IMR-90 (cell line): ENCODE measurements at regions not wholly inside any gene's neighbourhood (a gene's known extent, or its start where the extent isn't known, plus 50 kb on each side); places are given as distances from the start of the nearest gene placed in this dataset.

ENCODE experiments used
- ATAC-seq: fragments of 200-7000 bp; cut with Tn5 transposase; 2 replicates; pipeline ENCODE4 v1.9.1; 2020; ENCODE audit warnings: low read depth, mild to moderate bottlenecking, moderate library complexity
- BruUV-seq: library from RNA; stranded (reverse); fragments of 400-500 nt; replicated peaks from 2 replicates; lab custom pipeline; 2021; lab: Mats Ljungman, UMichigan
- CTCF ChIA-PET: fragments of 300-600 bp; formaldehyde crosslinking; extraction: SDS; loops from one replicate; lab custom pipeline; 2021; ENCODE audit warnings: antibody characterized with exemption; lab: Yijun Ruan, JAX
- POLR2A ChIA-PET: fragments of 300-600 bp; sonication (Branson Sonifier 250); formaldehyde crosslinking; loops from one replicate; lab custom pipeline; 2022; ENCODE audit warnings: antibody characterized with exemption; ENCODE audit not compliant: unreplicated experiment; lab: Charles Lee
- DNase-seq: peaks from one replicate; pipeline ENCODE4 v3.0.0; 2013
- H2AFZ ChIP-seq: replicated peaks from 2 replicates; pipeline ENCODE3; 2013; ENCODE audit warnings: low read length, mild to moderate bottlenecking; ENCODE audit not compliant: poor library complexity
- H2AK5ac ChIP-seq: 2 replicates; pipeline ENCODE4 v1.6.1; 2013; ENCODE audit warnings: low read depth, low read length, inconsistent platforms
- H2AK9ac ChIP-seq: replicated peaks from 2 replicates; pipeline ENCODE3; 2013; ENCODE audit warnings: mild to moderate bottlenecking, low read depth, low read length, moderate library complexity; ENCODE audit not compliant: poor library complexity
- H2BK120ac ChIP-seq: 2 replicates; pipeline ENCODE4 v1.6.1; 2013; ENCODE audit warnings: low read depth, low read length, inconsistent platforms
- H2BK15ac ChIP-seq: 3 replicates; pipeline ENCODE4 v1.6.1; 2013; ENCODE audit warnings: low read depth, low read length, inconsistent platforms
- H2BK20ac ChIP-seq: 2 replicates; pipeline ENCODE4 v1.6.1; 2013; ENCODE audit warnings: low read depth, mild to moderate bottlenecking, inconsistent platforms, low read length, moderate library complexity
- H2BK5ac ChIP-seq: 2 replicates; pipeline ENCODE4 v1.6.1; 2013; ENCODE audit warnings: mild to moderate bottlenecking, low read depth, low read length, inconsistent platforms; ENCODE audit not compliant: poor library complexity, severe bottlenecking
- H3K14ac ChIP-seq: replicated peaks from 2 replicates; pipeline ENCODE4 v1.6.1; 2013; ENCODE audit warnings: low read depth, low read length, inconsistent platforms
- H3K18ac ChIP-seq: 2 replicates; pipeline ENCODE4 v1.6.1; 2013; ENCODE audit warnings: low read depth, low read length, control low read depth
- H3K23ac ChIP-seq: 2 replicates; pipeline ENCODE4 v1.6.1; 2013; ENCODE audit warnings: low read depth, low read length, inconsistent platforms
- H3K27ac ChIP-seq: 2 replicates; pipeline ENCODE4 v1.5.1; 2013; ENCODE audit warnings: mild to moderate bottlenecking, control low read depth, low read length; ENCODE audit not compliant: insufficient read depth
- H3K27me3 ChIP-seq: 2 replicates; pipeline ENCODE4 v1.6.1; 2013; ENCODE audit warnings: low read length; ENCODE audit not compliant: control insufficient read depth, insufficient read depth
- H3K36me3 ChIP-seq: 2 replicates; pipeline ENCODE4 v1.6.1; 2013; ENCODE audit warnings: low read length, mixed read lengths; ENCODE audit not compliant: control insufficient read depth, insufficient read depth
- H3K4ac ChIP-seq: 2 replicates; pipeline ENCODE4 v1.6.1; 2013; ENCODE audit warnings: low read depth, low read length, inconsistent platforms
- H3K4me1 ChIP-seq: 2 replicates; pipeline ENCODE4 v1.6.1; 2013; ENCODE audit warnings: low read length, mixed read lengths; ENCODE audit not compliant: control insufficient read depth, insufficient read depth
- H3K4me2 ChIP-seq: 2 replicates; pipeline ENCODE4 v1.6.1; 2013; ENCODE audit warnings: low read depth, mild to moderate bottlenecking, control low read depth, low read length, moderate library complexity
- H3K4me3 ChIP-seq: 2 replicates; pipeline ENCODE4 v1.5.1; 2013; ENCODE audit warnings: low read depth, mild to moderate bottlenecking, control low read depth, low read length, moderate library complexity; ENCODE audit not compliant: insufficient read depth
- H3K56ac ChIP-seq: 2 replicates; pipeline ENCODE4 v1.6.1; 2013; ENCODE audit warnings: low read length, inconsistent platforms; ENCODE audit not compliant: insufficient read depth; ENCODE audit errors: extremely low read depth
- H3K79me1 ChIP-seq, 2 experiments: 2 replicates each; pipeline ENCODE4 v1.6.1; 2013; ENCODE audit warnings: low read length in 2 of 2, inconsistent platforms in 1 of 2, low read depth in 1 of 2
- H3K9ac ChIP-seq: 2 replicates; pipeline ENCODE4 v1.6.1; 2013; ENCODE audit warnings: low read depth, low read length, control low read depth
- H3K9me1 ChIP-seq: 2 replicates; pipeline ENCODE4 v1.6.1; 2013; ENCODE audit warnings: low read length, inconsistent platforms; ENCODE audit not compliant: insufficient read depth
- H3K9me3 ChIP-seq: 2 replicates; pipeline ENCODE4 v1.6.1; 2013; ENCODE audit warnings: low read length; ENCODE audit not compliant: control insufficient read depth, insufficient read depth
- H4K20me1 ChIP-seq: 2 replicates; pipeline ENCODE4 v1.6.1; 2013; ENCODE audit warnings: low read length, inconsistent platforms; ENCODE audit not compliant: insufficient read depth
- H4K5ac ChIP-seq: 2 replicates; pipeline ENCODE4 v1.6.1; 2013; ENCODE audit warnings: mild to moderate bottlenecking, low read depth, low read length, control low read depth
- H4K8ac ChIP-seq, 2 experiments: 2 replicates each; pipeline ENCODE4 v1.6.1; 2013; ENCODE audit warnings: low read depth in 2 of 2, low read length in 2 of 2, control low read depth in 1 of 2, inconsistent platforms in 1 of 2
- H4K91ac ChIP-seq: 2 replicates; pipeline ENCODE4 v1.6.1; 2013; ENCODE audit warnings: low read depth, low read length, inconsistent platforms; ENCODE audit not compliant: insufficient read depth
- BHLHE40 ChIP-seq: fragments of 150-350 bp; IDR thresholded peaks from 2 replicates; pipeline ENCODE4 v1.6.1; 2016; ENCODE audit warnings: mild to moderate bottlenecking, low read depth, low read length
- CEBPB ChIP-seq: IDR thresholded peaks from 2 replicates; pipeline ENCODE4 v1.6.1; 2012; ENCODE audit warnings: low read depth, low read length, improper control_type of control experiment
- CHD1 ChIP-seq: IDR thresholded peaks from 2 replicates; pipeline ENCODE4 v1.6.1; 2012; ENCODE audit warnings: low read depth, low read length, improper control_type of control experiment
- FOS ChIP-seq: fragments of 150-350 bp; IDR thresholded peaks from 2 replicates; pipeline ENCODE4 v1.6.1; 2016; ENCODE audit warnings: low read depth, low read length
- MAFK ChIP-seq: IDR thresholded peaks from 2 replicates; pipeline ENCODE4 v1.6.1; 2012; ENCODE audit warnings: low read depth, low read length, improper control_type of control experiment
- MXI1 ChIP-seq: IDR thresholded peaks from 2 replicates; pipeline ENCODE4 v1.6.1; 2012; ENCODE audit warnings: low read depth, mild to moderate bottlenecking, low read length, moderate library complexity, borderline replicate concordance
- NFE2L2 ChIP-seq: fragments of 150-350 bp; IDR thresholded peaks from 2 replicates; pipeline ENCODE4 v1.6.1; 2016; ENCODE audit warnings: low read depth, mild to moderate bottlenecking, low read length
- POLR2A ChIP-seq: IDR thresholded peaks from 2 replicates; pipeline ENCODE4 v1.6.1; 2012; ENCODE audit warnings: mild to moderate bottlenecking, low read depth, low read length
- RAD21 ChIP-seq: IDR thresholded peaks from 2 replicates; pipeline ENCODE4 v1.6.1; 2012; ENCODE audit warnings: low read length, improper control_type of control experiment
- RCOR1 ChIP-seq: IDR thresholded peaks from 2 replicates; pipeline ENCODE4 v1.6.1; 2012; ENCODE audit warnings: mild to moderate bottlenecking, low read length, improper control_type of control experiment; ENCODE audit not compliant: insufficient replicate concordance
- RFX5 ChIP-seq: IDR thresholded peaks from 2 replicates; pipeline ENCODE4 v1.8.0; 2012; ENCODE audit warnings: low read depth, mild to moderate bottlenecking, low read length, moderate library complexity
- SMC3 ChIP-seq: fragments of 150-350 bp; IDR thresholded peaks from 2 replicates; pipeline ENCODE4 v1.6.1; 2016; ENCODE audit warnings: low read depth, mild to moderate bottlenecking, antibody characterized with exemption, low read length, moderate library complexity
- USF2 ChIP-seq: fragments of 150-350 bp; IDR thresholded peaks from 2 replicates; pipeline ENCODE4 v1.6.1; 2017; ENCODE audit warnings: mild to moderate bottlenecking, antibody characterized with exemption, low read length, low read depth
- WGBS, 2 experiments: methylation state at CpG; one replicate each; pipeline versions ENCODE4 v1.1.5 to v1.1.7; 2013; ENCODE audit warnings: missing lambda C conversion rate in 2 of 2; ENCODE audit not compliant: insufficient read length in 1 of 2; ENCODE audit errors: extremely low coverage in 2 of 2; 5-methylcytosine and 5-hydroxymethylcytosine counted together
- dilution Hi-C: fragments of 300-500 bp; cut with HindIII; formaldehyde crosslinking; loops from one replicate; pipeline ENCODE4 v1.14.3; 2018; ENCODE audit warnings: low sequenced_read_pairs; ENCODE audit not compliant: unreplicated experiment
- in situ Hi-C: fragments of 300-500 bp; cut with MboI; formaldehyde crosslinking; loops from 3 replicates; pipeline ENCODE4 v1.14.3; 2019; ENCODE audit warnings: low sequenced_read_pairs, inconsistent platforms, mixed read lengths
- intact Hi-C: fragments of 100-400 bp; cut with micrococcal nuclease; formaldehyde crosslinking; loops from 2 replicates; pipeline ENCODE4 v1.10.0; 2022
- TF ChIP-seq, protein P1 (sequence below): conservative IDR thresholded peaks from 2 replicates; pipeline ENCODE4 v1.5.1; 2012; ENCODE audit warnings: mild to moderate bottlenecking, low read depth, low read length, improper control_type of control experiment

DNA sequence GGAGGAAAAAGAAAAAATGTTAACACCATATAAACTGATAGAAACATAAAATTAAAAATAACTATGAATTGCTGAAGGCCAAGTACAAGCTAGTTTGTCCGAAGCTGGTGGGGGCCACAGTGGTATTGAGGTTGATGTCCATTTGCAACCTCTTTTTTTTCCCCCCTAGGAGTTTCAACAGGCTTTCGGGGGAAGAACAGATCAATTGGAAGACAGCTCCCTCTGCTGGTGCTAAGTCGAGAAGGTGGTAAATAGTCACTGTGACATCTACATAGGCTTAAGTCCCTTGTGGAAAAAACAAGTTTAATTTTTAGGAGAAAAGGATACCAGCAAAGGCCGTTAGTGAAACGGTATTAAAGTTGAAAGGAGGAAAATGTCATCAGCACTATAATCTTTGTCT is 115.7 kb upstream of the ZXDA start:
- H4K20me1 ChIP-seq = no peaks in the 10 kb centered on the region
- no peaks in the 10 kb centered on the region for H3K79me1 ChIP-seq
- no peak overlapping the region for H3K23ac ChIP-seq
- H3K4me1 ChIP-seq = no peaks in the 10 kb centered on the region
- no peak overlapping the region for H4K91ac ChIP-seq
- no peak overlapping the region for H4K8ac ChIP-seq
- H3K56ac ChIP-seq = no peak overlapping the region
- H3K18ac ChIP-seq = no peak overlapping the region
- no peak overlapping the region for H2AK9ac ChIP-seq
- H3K4ac ChIP-seq = no peak overlapping the region
- intact Hi-C loops (loop anchor here (1.0 kb wide), 1 partner anchor 205 kb away; no protein-coding TSS in a partner anchor), in situ Hi-C loops (no loop called here), dilution Hi-C loops (no loop called here)
- no peak overlapping the region for H3K4me2 ChIP-seq
- no peak overlapping the region for H2BK120ac ChIP-seq
- no peaks in the 10 kb centered on the region for H3K9me1 ChIP-seq
- H3K14ac ChIP-seq = no peak overlapping the region
- H3K9me3 ChIP-seq = peaks cover 3% of the 10 kb centered on the region
- H3K27ac ChIP-seq = no peak overlapping the region
- no TSS peak for BruUV-seq
- H3K36me3 ChIP-seq = no peaks in the 10 kb centered on the region
- no peak overlapping the region for H2BK20ac ChIP-seq
- no peak overlapping the region for H2AK5ac ChIP-seq
- TF ChIP-seq RFX5 = no peak
- TF ChIP-seq FOS = no peak
- TF ChIP-seq BHLHE40 = no peak
- peak; percentile 33; the same call in 1 of the 2 replicates for TF ChIP-seq RAD21
- peak; percentile 21; the same call in 1 of the 2 replicates for TF ChIP-seq SMC3
- no peak for TF ChIP-seq POLR2A
- no peak for TF ChIP-seq CEBPB
- no peak for TF ChIP-seq RCOR1
- TF ChIP-seq CHD1 = no peak
- TF ChIP-seq MXI1 = no peak
- TF ChIP-seq MAFK = no peak
- TF ChIP-seq NFE2L2 = no peak
- TF ChIP-seq, protein P1, sequence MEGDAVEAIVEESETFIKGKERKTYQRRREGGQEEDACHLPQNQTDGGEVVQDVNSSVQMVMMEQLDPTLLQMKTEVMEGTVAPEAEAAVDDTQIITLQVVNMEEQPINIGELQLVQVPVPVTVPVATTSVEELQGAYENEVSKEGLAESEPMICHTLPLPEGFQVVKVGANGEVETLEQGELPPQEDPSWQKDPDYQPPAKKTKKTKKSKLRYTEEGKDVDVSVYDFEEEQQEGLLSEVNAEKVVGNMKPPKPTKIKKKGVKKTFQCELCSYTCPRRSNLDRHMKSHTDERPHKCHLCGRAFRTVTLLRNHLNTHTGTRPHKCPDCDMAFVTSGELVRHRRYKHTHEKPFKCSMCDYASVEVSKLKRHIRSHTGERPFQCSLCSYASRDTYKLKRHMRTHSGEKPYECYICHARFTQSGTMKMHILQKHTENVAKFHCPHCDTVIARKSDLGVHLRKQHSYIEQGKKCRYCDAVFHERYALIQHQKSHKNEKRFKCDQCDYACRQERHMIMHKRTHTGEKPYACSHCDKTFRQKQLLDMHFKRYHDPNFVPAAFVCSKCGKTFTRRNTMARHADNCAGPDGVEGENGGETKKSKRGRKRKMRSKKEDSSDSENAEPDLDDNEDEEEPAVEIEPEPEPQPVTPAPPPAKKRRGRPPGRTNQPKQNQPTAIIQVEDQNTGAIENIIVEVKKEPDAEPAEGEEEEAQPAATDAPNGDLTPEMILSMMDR = peak; percentile 44
- TF ChIP-seq USF2 = no peak
- no peak overlapping the region for H2AFZ ChIP-seq
- H2BK5ac ChIP-seq = no peak overlapping the region
- 17% methylated on average over 1 of the region's 5 CpGs; no CpG with 5 or more reads in 1 of the 2 experiments for whole genome bisulfite sequencing, 2 experiments
- ChIA-PET CTCF (interaction anchor here (0.8 to 1.3 kb wide), 2 partner anchors 10 to 97 kb away, joined by 3 read pairs; no protein-coding TSS in a partner anchor), POLR2A (no interaction called here)
- no peak overlapping the region for H4K5ac ChIP-seq
- no peaks in the 10 kb centered on the region for H3K27me3 ChIP-seq
- H3K9ac ChIP-seq = no peak overlapping the region
- ATAC-seq = peak; percentile 42; the same call in 1 of the 2 replicates
- no peak overlapping the region for H2BK15ac ChIP-seq
- no peak overlapping the region for H3K4me3 ChIP-seq
- peak; percentile 25 for DNase-seq
